ELF-1 (cell line): ENCODE measurements at regions not wholly inside any gene's neighbourhood (a gene's known extent, or its start where the extent isn't known, plus 50 kb on each side); places are given as distances from the start of the nearest gene placed in this dataset.
"Not testable (repeated sequence)": the region's sequence is repeated elsewhere in the genome, so short reads cannot be mapped to it uniquely, and the experiment has no call there.

Experiments used
- DNase-seq: peaks from one replicate; pipeline ENCODE4 v3.0.0-alpha.2; 2016; ENCODE audit warnings: low read depth, low spot score

DNA sequence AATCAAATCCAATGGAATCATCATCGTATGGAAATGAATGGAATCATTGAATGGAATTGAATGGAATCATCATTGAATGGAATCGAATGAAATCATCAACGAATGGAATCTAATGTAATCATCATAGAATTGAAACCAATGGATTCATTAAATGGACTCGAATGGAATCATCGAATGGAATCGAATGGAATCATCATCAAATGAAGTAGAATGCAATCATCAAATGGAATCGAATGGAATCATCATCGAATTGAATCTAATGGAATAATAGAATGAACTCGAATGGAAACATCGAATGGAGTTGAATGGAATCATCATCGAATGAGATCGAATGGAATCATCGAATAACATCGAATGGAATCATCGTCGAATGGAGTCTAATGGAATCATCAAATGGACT lies 232.8 kb downstream of the SHCBP1 start:
- DNase-seq: not testable (repeated sequence)

DNA sequence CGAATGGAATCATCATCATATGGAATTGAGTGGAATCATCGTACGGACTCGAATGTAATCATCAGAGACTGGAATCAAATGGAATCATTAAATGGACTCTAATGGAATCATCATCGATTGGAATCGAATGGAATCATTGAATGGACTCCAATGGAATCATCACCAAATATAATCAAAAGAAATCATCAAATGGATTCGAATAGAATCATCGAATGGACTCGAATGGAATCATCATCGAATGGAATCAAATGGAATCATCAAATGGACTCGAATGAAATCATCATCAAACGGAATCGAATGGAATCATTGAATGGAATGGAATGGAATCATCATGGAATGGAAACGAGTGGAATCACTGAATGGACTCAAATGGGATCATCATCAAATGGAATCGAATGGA lies 233.5 kb downstream of the SHCBP1 start:
- not testable (repeated sequence) for DNase-seq

DNA sequence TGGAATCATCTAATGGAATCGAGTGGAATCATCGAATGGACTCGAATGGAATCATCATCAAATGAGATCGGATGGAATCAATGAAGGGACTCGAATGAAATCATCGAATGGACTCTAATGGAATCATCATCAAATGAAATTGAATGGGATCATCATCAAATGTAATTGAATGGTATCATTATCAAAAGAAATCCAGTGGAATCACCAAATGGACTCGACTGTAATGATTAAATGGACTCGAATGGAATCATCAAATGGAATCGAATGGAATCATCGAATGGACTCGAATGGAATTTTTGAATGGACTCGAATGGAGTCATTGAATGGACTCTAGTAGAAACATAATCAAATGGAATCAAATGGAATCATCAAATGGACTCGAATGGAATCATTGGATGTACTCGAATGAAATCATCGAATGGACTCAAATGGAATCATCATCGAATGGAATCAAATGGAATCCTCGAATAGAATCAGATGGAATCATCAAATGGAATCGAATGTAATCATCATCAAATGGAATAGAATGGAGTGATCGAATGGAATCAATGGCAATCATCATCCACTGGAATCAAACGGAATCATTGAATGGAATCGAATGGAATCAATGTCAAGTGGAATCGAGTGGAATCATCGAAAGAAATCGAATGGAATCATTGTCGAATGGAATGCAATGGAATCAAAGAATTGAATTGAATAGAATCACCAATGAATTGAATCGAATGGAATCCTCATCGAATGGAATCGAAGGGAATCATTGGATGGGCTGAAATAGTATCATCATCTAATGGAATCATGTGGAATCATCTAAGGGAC lies 234.2 kb downstream of the SHCBP1 start:
- DNase-seq: not testable (repeated sequence)

DNA sequence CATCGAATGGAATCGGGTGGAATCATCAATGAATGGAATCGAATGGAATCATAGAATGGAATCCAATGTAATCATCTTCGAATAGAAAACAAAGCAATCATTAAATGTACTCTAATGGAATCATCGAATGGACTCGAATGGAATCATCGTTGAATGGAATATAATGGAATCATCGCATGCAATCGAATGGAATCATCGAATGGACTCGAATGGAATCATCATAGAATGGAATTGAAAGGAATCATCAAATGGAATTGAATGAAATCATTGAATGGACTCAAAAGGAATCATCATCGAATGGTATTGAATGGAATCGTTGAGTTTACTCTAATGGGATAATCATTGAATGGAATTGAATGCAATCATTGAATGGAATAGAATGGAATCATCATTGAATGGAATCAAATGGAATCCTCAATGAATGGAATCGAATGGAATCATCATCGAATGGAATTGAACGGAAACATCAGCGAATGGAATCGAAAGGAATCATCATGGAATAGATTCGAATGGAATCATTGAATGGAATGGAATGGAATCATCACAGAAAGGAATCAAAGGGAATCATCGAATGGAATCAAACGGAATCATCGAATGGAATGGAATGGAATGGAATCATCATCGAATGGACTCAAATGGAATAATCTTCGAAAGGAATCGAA lies 234.9 kb downstream of the SHCBP1 start:
- DNase-seq: not testable (repeated sequence)

DNA sequence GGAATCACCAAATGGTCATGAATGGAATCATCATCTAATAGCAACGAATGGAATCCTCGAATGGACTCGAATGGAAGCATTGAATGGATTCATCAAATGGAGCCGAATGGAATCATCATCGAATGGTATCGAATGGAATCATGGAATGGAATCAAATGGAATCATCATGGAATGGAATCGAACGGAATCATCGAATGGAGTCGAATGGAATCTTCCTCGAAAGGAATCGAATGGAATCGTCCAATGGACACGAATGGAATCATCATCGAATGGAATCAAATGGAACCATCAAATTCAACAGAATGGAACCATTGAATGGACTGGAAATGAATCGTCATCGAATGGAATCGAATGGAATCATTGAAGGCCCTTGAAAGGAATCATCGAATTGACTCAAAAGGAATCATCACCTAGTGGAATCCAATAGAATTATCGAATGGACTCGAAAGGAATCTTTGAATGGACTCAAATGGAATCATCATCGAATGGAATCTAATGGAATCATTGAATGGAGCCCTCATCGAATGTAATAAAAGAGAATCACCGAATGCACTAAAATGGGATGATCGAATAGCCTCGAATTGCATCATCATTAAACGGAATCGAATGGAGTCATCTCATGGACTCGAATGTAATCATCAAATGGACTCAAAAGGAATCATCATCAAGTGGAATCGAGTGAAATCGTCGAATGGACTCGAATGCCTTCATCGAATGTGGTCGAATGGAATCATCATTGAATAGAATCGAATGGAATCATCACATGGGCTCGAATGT lies 236.7 kb downstream of the SHCBP1 start:
- not testable (repeated sequence) for DNase-seq

DNA sequence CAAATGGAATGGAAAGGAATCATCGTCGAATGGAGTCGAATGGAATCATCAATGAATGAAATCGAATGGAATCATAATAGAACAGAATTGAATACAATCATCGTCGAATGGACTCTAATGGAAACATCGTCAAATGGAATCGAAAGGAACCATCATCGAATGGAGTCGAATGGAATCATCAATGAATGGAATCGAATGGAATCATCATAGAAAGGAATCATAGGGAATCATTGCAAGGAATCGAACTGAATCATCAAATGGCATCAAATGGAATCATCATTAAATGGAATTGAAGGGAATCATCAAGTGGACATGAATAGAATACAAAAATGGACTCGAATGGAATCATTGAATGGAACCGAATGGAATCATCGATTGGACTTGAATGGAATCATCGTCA lies 237.6 kb downstream of the SHCBP1 start:
- not testable (repeated sequence) for DNase-seq

DNA sequence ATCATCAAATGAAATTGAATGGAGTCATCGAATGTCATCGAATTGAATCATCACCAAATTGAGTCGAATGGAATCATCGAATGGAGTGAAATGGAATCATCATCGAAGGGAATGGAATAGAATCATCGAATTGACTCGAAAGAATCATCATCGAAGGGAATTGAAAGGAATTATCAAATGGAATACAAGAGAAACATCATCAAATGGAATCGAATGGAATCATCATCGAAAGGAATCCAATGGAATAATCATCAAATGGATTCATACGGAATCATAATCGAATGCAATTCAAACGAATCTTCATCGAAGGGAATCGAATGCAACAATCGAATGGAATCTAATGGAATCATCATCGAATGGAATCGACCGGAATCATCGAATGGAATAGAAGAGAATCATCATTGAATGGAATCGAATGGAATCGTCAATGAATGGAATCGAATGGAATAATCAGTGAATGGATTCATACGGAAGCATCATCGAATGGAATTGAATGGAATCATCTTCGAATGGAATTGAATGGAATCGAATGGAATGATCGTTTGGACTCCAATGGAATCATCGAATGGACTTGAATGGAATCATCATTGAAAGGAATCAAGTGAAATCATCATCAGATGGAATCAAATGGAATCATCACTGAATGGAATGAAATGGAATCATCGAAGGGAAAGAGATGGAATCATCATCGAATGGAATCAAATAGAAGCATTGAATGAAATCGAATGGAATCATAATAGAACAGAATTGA lies 238.2 kb downstream of the SHCBP1 start:
- not testable (repeated sequence) for DNase-seq

DNA sequence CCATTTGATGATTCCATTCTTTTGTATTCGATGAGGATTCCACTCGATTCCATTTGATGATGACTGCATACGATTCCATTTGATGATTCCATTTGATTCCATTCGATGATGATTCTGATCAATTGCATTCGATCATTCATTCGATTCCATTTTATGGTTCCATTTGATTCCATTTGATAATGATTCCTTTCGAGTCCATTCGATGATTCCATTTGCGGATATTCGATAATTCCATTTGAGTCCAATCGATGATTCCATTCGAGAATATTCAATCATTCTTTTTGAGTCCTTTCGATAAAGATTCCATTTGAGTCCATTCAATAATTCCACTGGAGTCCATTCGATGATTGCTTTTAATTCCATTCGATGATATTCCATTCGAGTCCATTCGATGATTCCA lies 239.1 kb downstream of the SHCBP1 start:
- not testable (repeated sequence) for DNase-seq

DNA sequence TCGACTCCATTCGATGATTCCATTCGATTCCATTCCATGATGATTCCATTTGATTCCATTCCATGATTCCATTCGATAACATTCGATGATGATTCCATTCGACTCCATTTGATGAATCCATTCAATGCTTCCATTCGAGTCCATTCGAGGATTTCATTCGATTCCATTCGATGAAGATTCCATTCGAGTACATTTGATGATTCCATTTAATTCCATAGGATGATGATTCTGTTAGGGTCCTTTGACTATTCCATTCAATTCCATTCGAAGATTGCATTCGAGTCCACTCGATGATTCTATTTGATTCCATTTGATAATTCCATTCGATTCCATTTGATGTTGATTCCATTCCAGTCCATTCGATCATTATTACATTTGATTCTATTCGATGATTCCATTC lies 239.8 kb downstream of the SHCBP1 start:
- DNase-seq: not testable (repeated sequence)
